ENCODE measurements at regions not wholly inside any gene's neighbourhood (a gene's known extent, or its start where the extent isn't known, plus 50 kb on each side); places are given as distances from the start of the nearest gene placed in this dataset.

GRCh38 chr3:3560591-3561311 is 238.5 kb upstream of the LRRN1 start:
- no peaks in the 10 kb centered on the region for H3K27me3 ChIP-seq
- DNase-seq, result no peak
- TF ChIP-seq CTCF (IDR thresholded peaks at IDR 0.05; ENCODE audit: low read depth, low read length), result no peak

GRCh38 chr3:3559786-3560185 is 239.4 kb upstream of the LRRN1 start:
- no peaks in the 10 kb centered on the region for H3K9me3 ChIP-seq
- DNase-seq, result no peak
- no peaks in the 10 kb centered on the region for H3K4me1 ChIP-seq
- no peak overlapping the region for H3K4me3 ChIP-seq (ENCODE audit: low read depth, low read length)
- H3K36me3 ChIP-seq, result no peaks in the 10 kb centered on the region
- H3K27me3 ChIP-seq, result no peaks in the 10 kb centered on the region
- no peak for TF ChIP-seq CTCF (IDR thresholded peaks at IDR 0.05; ENCODE audit: low read depth, low read length)

More at GRCh38 chr3:3560591-3561311, 238.5 kb upstream of the LRRN1 start:
- Histone ChIP-seq H3K4me1 (no peaks in the 10 kb centered on the region), H3K4me3 (ENCODE audit: low read depth, low read length) (no peak overlapping the region), H3K36me3 (no peaks in the 10 kb centered on the region), H3K9me3 (no peaks in the 10 kb centered on the region)

GRCh38 chr3:3556078-3556477 is 243.2 kb upstream of the LRRN1 start:
- no peak for TF ChIP-seq CTCF (IDR thresholded peaks at IDR 0.05; ENCODE audit: low read depth, low read length)
- no peaks in the 10 kb centered on the region for H3K9me3 ChIP-seq
- H3K27me3 ChIP-seq, result no peaks in the 10 kb centered on the region
- H3K4me3 ChIP-seq (ENCODE audit: low read depth, low read length), result no peak overlapping the region
- H3K36me3 ChIP-seq, result no peaks in the 10 kb centered on the region
- no peak for DNase-seq
- H3K4me1 ChIP-seq, result no peaks in the 10 kb centered on the region

GRCh38 chr3:3553236-3553635 is 246.0 kb upstream of the LRRN1 start:
- Histone ChIP-seq H3K27me3 (no peaks in the 10 kb centered on the region), H3K4me1 (no peaks in the 10 kb centered on the region), H3K36me3 (no peaks in the 10 kb centered on the region), H3K9me3 (no peaks in the 10 kb centered on the region), H3K4me3 (ENCODE audit: low read depth, low read length) (no peak overlapping the region)
- no peak for TF ChIP-seq CTCF (IDR thresholded peaks at IDR 0.05; ENCODE audit: low read depth, low read length)
- DNase-seq, result no peak

GRCh38 chr3:3552761-3553160 is 246.5 kb upstream of the LRRN1 start:
- no peak overlapping the region for H3K4me3 ChIP-seq (ENCODE audit: low read depth, low read length)
- H3K9me3 ChIP-seq, result no peaks in the 10 kb centered on the region
- no peak for TF ChIP-seq CTCF (IDR thresholded peaks at IDR 0.05; ENCODE audit: low read depth, low read length)
- no peaks in the 10 kb centered on the region for H3K27me3 ChIP-seq
- no peaks in the 10 kb centered on the region for H3K4me1 ChIP-seq
- no peak for DNase-seq
- no peaks in the 10 kb centered on the region for H3K36me3 ChIP-seq

GRCh38 chr3:3551981-3552380 is 247.2 kb upstream of the LRRN1 start:
- Histone ChIP-seq H3K9me3 (no peaks in the 10 kb centered on the region), H3K4me1 (no peaks in the 10 kb centered on the region), H3K27me3 (no peaks in the 10 kb centered on the region), H3K4me3 (ENCODE audit: low read depth, low read length) (no peak overlapping the region), H3K36me3 (no peaks in the 10 kb centered on the region)
- no peak for DNase-seq
- no peak for TF ChIP-seq CTCF (IDR thresholded peaks at IDR 0.05; ENCODE audit: low read depth, low read length)
